Left ventricle myocardium inferior (tissue), 1 donor: ENCODE measurements at regions not wholly inside any gene's neighbourhood (a gene's known extent, or its start where the extent isn't known, plus 50 kb on each side); places are given as distances from the start of the nearest gene placed in this dataset.

Experiments used
- DNase-seq: peaks from one replicate; pipeline ENCODE4 v3.0.0-alpha.2; 2020
- H3K27ac ChIP-seq: fragments of 200-600 bp; replicated peaks from 2 replicates; pipeline ENCODE4 v1.8.0; 2021
- H3K27me3 ChIP-seq: fragments of 200-600 bp; 2 replicates; pipeline ENCODE4 v1.8.0; 2021; ENCODE audit warnings: low read depth
- H3K36me3 ChIP-seq: fragments of 200-600 bp; 2 replicates; pipeline ENCODE4 v1.8.0; 2021
- H3K4me1 ChIP-seq: fragments of 200-600 bp; 2 replicates; pipeline ENCODE4 v1.8.0; 2021
- H3K4me3 ChIP-seq: fragments of 200-600 bp; 2 replicates; pipeline ENCODE4 v1.8.0; 2021; ENCODE audit warnings: mild to moderate bottlenecking, moderate library complexity
- H3K9me3 ChIP-seq: fragments of 200-600 bp; replicated peaks from 2 replicates; pipeline ENCODE4 v1.8.0; 2021
- intact Hi-C: fragments of 100-400 bp; cut with micrococcal nuclease; formaldehyde crosslinking; loops from one replicate; pipeline ENCODE4 v1.11.0; 2022
- TF ChIP-seq, protein P1 (sequence below): fragments of 200-600 bp; IDR thresholded peaks from 2 replicates; pipeline ENCODE4 v1.8.0; 2021; ENCODE audit warnings: antibody characterized with exemption, mild to moderate bottlenecking, borderline replicate concordance
- donor health status: DM: no; HTN: yes; CAD: no; lungs with severe emphysema.

DNA sequence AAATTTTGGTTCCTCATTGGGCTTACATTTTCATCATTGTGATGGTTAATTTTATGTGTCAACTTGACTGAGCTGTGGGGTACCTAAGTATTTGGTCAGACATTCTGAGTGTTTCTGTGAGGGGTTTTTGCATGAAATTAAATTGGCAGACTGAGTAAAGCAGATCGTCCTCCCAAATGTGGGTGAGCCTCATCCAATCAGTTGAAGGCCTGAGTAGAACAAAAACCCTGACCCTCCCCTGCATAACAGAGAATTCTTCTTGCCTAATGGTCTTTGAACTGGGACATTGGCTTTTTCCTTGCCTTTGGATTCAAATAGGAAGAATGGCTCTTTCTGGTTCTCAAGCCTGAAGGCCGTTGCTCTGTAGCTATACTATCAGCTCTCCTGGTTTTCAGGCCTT lies 59.1 kb upstream of the JUN start:
- TF ChIP-seq, protein P1, sequence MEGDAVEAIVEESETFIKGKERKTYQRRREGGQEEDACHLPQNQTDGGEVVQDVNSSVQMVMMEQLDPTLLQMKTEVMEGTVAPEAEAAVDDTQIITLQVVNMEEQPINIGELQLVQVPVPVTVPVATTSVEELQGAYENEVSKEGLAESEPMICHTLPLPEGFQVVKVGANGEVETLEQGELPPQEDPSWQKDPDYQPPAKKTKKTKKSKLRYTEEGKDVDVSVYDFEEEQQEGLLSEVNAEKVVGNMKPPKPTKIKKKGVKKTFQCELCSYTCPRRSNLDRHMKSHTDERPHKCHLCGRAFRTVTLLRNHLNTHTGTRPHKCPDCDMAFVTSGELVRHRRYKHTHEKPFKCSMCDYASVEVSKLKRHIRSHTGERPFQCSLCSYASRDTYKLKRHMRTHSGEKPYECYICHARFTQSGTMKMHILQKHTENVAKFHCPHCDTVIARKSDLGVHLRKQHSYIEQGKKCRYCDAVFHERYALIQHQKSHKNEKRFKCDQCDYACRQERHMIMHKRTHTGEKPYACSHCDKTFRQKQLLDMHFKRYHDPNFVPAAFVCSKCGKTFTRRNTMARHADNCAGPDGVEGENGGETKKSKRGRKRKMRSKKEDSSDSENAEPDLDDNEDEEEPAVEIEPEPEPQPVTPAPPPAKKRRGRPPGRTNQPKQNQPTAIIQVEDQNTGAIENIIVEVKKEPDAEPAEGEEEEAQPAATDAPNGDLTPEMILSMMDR, result no peak
- Histone ChIP-seq H3K36me3 (no peaks in the 10 kb centered on the region), H3K27ac (no peak overlapping the region), H3K27me3 (no peaks in the 10 kb centered on the region), H3K4me3 (no peak overlapping the region), H3K9me3 (no peaks in the 10 kb centered on the region), H3K4me1 (no peaks in the 10 kb centered on the region)
- DNase-seq, result no peak
- intact Hi-C loops, result no loop called here

DNA sequence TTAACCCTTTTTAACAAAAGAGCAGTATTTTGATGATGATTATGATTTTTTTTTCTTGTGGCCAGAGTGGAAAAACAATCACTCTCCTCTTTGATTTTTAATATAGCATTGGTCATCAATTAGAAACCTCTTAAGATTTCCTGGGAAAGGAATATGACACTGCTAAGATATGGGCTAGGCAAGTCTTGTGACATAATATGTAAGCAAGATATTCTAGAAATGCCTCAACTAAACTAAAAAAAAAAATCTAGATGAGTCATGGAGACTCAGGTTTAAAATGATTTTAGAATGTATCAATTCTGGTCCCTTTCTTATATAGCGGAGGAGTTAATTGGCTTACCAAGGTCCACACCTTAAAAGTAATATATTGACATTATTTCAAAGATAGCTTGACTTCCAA lies 60.3 kb upstream of the JUN start:
- Histone ChIP-seq H3K9me3 (no peaks in the 10 kb centered on the region), H3K27ac (no peak overlapping the region), H3K36me3 (no peaks in the 10 kb centered on the region), H3K27me3 (no peaks in the 10 kb centered on the region), H3K4me1 (peaks cover 8% of the 10 kb centered on the region), H3K4me3 (no peak overlapping the region)
- no peak for DNase-seq
- intact Hi-C loops, result no loop called here
- TF ChIP-seq, protein P1, result no peak

DNA sequence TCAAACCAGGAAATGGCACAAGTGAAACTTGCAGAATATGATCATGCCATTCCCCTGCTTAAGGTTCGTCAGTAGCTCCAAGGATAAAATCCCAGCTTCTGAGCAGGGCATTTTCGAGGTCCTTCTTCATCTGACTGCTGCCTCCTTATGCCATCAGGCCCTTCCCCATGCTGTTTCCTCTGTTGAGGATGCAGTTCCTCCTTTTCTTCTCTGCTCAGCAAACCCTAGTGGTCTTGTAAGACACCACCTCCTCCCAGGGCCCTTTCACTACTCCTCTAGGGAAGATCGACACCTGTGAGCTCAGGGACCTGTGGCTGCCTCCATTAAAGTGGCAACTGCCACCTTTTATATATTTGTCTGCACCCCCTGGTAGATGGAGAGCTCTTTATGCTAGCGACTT lies 62.1 kb upstream of the JUN start:
- DNase-seq, result no peak
- TF ChIP-seq, protein P1, result no peak
- no peaks in the 10 kb centered on the region for H3K36me3 ChIP-seq
- no peak overlapping the region for H3K27ac ChIP-seq
- intact Hi-C loops, result no loop called here
- no peaks in the 10 kb centered on the region for H3K27me3 ChIP-seq
- peaks cover 18% of the 10 kb centered on the region for H3K4me1 ChIP-seq
- H3K4me3 ChIP-seq, result no peak overlapping the region
- no peaks in the 10 kb centered on the region for H3K9me3 ChIP-seq

DNA sequence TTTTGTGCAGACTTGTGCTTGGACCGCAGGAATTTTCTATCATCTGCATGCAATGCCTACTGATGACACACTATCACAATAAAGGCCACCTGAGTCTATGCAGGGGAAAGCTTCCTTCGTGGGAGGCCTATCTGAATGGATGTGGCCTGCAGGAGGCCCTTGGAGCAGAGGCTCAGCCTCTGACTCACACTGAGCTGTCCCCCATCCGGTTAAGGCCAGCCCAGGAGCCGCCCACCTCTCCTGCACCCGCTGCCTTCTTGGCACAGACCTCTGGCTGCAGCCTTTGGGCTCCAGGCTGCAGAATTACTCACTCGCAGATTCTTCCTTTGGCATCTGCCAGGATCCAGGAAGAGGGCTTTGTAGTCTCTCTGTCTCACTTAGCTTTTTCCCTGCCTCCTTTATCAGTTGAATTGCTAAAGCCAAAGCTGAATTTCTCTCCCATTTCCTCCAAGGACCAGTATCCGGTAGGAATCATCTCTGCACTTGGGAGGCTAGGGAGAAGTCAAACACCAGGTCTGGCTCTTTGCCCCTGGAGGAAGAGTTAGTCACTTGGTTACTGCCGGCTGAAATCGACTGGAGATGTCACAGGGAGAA lies 65.1 kb upstream of the JUN start:
- Histone ChIP-seq H3K27me3 (no peaks in the 10 kb centered on the region), H3K9me3 (no peaks in the 10 kb centered on the region), H3K27ac (peak overlapping the region; percentile 65), H3K36me3 (no peaks in the 10 kb centered on the region), H3K4me3 (no peak overlapping the region), H3K4me1 (peaks cover 18% of the 10 kb centered on the region)
- DNase-seq, result peak; percentile 63
- TF ChIP-seq, protein P1, result no peak
- intact Hi-C loops, result no loop called here

DNA sequence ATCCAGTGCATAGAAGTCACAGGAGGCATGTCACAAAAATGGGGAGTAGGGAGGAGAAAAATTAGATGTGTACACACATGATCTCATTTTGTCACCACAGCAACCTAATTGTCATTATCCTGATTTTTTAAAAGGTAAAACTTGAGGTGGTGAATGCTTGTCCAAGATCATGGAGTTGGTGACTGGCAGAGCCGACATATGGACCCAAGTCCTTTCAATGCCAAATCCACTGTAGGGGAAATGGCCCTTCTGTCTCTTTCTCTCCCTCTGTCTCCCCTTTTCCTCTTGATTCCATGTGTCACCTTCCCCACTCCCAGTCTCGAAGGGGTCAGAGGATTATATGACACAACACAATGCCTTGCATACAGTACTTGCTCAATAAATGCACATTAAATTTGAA lies 65.7 kb upstream of the JUN start:
- H3K4me3 ChIP-seq, result no peak overlapping the region
- H3K4me1 ChIP-seq, result peaks cover 18% of the 10 kb centered on the region
- H3K9me3 ChIP-seq, result no peaks in the 10 kb centered on the region
- TF ChIP-seq, protein P1, result no peak
- no peaks in the 10 kb centered on the region for H3K27me3 ChIP-seq
- intact Hi-C loops, result no loop called here
- no peaks in the 10 kb centered on the region for H3K36me3 ChIP-seq
- peak overlapping the region; percentile 65 for H3K27ac ChIP-seq
- DNase-seq, result no peak
